ENCODE measurements at regions not wholly inside any gene's neighbourhood (a gene's known extent, or its start where the extent isn't known, plus 50 kb on each side); places are given as distances from the start of the nearest gene placed in this dataset.

- WGBS, 2 donors = 74 to 86% methylated on average over 3 of the region's 3 CpGs
Observed at GRCh38 chr13:55617241-55617640, 1523.5 kb upstream of the PRR20A start.

GRCh38 chr13:55627221-55627620 is 1513.5 kb upstream of the PRR20A start:
- peaks cover 0 to 4% (median 0%) of the 10 kb centered on the region in 4 donors for H3K9me3 ChIP-seq
- TF ChIP-seq EP300 (IDR thresholded peaks at IDR 0.05) (no peak), POLR2A (IDR thresholded peaks at IDR 0.05) (no peak)
- TF ChIP-seq, protein P1, sequence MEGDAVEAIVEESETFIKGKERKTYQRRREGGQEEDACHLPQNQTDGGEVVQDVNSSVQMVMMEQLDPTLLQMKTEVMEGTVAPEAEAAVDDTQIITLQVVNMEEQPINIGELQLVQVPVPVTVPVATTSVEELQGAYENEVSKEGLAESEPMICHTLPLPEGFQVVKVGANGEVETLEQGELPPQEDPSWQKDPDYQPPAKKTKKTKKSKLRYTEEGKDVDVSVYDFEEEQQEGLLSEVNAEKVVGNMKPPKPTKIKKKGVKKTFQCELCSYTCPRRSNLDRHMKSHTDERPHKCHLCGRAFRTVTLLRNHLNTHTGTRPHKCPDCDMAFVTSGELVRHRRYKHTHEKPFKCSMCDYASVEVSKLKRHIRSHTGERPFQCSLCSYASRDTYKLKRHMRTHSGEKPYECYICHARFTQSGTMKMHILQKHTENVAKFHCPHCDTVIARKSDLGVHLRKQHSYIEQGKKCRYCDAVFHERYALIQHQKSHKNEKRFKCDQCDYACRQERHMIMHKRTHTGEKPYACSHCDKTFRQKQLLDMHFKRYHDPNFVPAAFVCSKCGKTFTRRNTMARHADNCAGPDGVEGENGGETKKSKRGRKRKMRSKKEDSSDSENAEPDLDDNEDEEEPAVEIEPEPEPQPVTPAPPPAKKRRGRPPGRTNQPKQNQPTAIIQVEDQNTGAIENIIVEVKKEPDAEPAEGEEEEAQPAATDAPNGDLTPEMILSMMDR (IDR thresholded peaks at IDR 0.05) = no peak
- WGBS, 2 donors = 73% methylated on average over 2 of the region's 2 CpGs
- DNase-seq (ENCODE audit: low spot score in 2 of 2) = no peak
- H3K27me3 ChIP-seq = no peaks in the 10 kb centered on the region
- no peaks in the 10 kb centered on the region for H3K4me1 ChIP-seq
- H3K27ac ChIP-seq = no peak overlapping the region
- no peaks in the 10 kb centered on the region for H3K36me3 ChIP-seq
- H3K4me3 ChIP-seq = no peak overlapping the region

More at GRCh38 chr13:55617241-55617640, 1523.5 kb upstream of the PRR20A start:
- Histone ChIP-seq H3K36me3 (no peaks in the 10 kb centered on the region), H3K27me3 (no peaks in the 10 kb centered on the region), H3K4me1 (no peaks in the 10 kb centered on the region), H3K27ac (no peak overlapping the region), H3K4me3 (no peak overlapping the region), H3K9me3 (no peaks in the 10 kb centered on the region)
- no peak for TF ChIP-seq POLR2A (IDR thresholded peaks at IDR 0.05)
- TF ChIP-seq, protein P1 (IDR thresholded peaks at IDR 0.05) = no peak
- no peak for TF ChIP-seq EP300 (IDR thresholded peaks at IDR 0.05)
- DNase-seq (ENCODE audit: low spot score in 2 of 2) = no peak

- no peaks in the 10 kb centered on the region for H3K4me1 ChIP-seq
- no peaks in the 10 kb centered on the region for H3K27me3 ChIP-seq
- TF ChIP-seq, protein P1 (IDR thresholded peaks at IDR 0.05) = no peak
- TF ChIP-seq POLR2A (IDR thresholded peaks at IDR 0.05) (no peak), EP300 (IDR thresholded peaks at IDR 0.05) (no peak)
- DNase-seq (ENCODE audit: low spot score in 2 of 2) = no peak
- H3K4me3 ChIP-seq = no peak overlapping the region
- no peak overlapping the region for H3K27ac ChIP-seq
- no peaks in the 10 kb centered on the region for H3K36me3 ChIP-seq
- H3K9me3 ChIP-seq = peaks cover 0 to 15% (median under 1%) of the 10 kb centered on the region in 4 donors
Observed at GRCh38 chr13:55632402-55632801, 1508.3 kb upstream of the PRR20A start.

DNA sequence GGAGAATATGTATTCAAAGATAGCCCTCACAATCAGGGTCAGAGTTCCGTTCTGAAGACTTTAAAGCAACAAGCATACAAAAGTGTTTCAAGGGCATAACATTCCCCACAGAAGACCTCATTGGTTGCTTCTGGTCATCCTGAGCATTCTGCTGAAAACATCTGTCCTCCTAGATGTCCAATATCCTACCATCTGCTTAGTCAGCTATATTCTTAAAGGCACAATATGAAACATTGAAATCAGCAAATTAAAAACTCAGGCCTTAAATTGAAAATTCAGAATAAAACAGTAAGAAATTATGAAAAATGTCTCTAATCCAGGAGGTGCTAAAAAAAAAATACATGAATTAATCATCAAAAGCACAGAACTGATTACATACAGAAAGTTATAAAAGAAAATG is 1491.2 kb upstream of the PRR20A start:
- TF ChIP-seq POLR2A (IDR thresholded peaks at IDR 0.05) (no peak), EP300 (IDR thresholded peaks at IDR 0.05) (no peak)
- TF ChIP-seq, protein P1 (IDR thresholded peaks at IDR 0.05) = no peak
- no peaks in the 10 kb centered on the region for H3K9me3 ChIP-seq
- H3K27ac ChIP-seq = no peak overlapping the region
- 62 to 76% methylated on average over 1 of the region's 1 CpG for whole genome bisulfite sequencing, 2 donors
- no peaks in the 10 kb centered on the region for H3K4me1 ChIP-seq
- DNase-seq (ENCODE audit: low spot score in 2 of 2) = no peak
- no peaks in the 10 kb centered on the region for H3K36me3 ChIP-seq
- no peaks in the 10 kb centered on the region for H3K27me3 ChIP-seq
- H3K4me3 ChIP-seq = no peak overlapping the region

GRCh38 chr13:55652657-55653056 is 1488.1 kb upstream of the PRR20A start:
- no peaks in the 10 kb centered on the region for H3K9me3 ChIP-seq
- no peaks in the 10 kb centered on the region for H3K36me3 ChIP-seq
- no peak for TF ChIP-seq POLR2A (IDR thresholded peaks at IDR 0.05)
- TF ChIP-seq, protein P1 (IDR thresholded peaks at IDR 0.05) = no peak
- TF ChIP-seq EP300 (IDR thresholded peaks at IDR 0.05) = no peak
- H3K4me3 ChIP-seq = no peak overlapping the region
- H3K27ac ChIP-seq = no peak overlapping the region
- H3K4me1 ChIP-seq = no peaks in the 10 kb centered on the region
- H3K27me3 ChIP-seq = no peaks in the 10 kb centered on the region
- WGBS, 2 donors = 82 to 88% methylated on average over 5 of the region's 5 CpGs
- DNase-seq (ENCODE audit: low spot score in 2 of 2) = no peak

Measured in tibial nerve (tissue), 4 donors.